NCI-H460 (cell line): ENCODE measurements at regions not wholly inside any gene's neighbourhood (a gene's known extent, or its start where the extent isn't known, plus 50 kb on each side); places are given as distances from the start of the nearest gene placed in this dataset.

ENCODE experiments used
- DNase-seq: peaks from one replicate; pipeline ENCODE4 v3.0.0-alpha.2; 2016; ENCODE audit warnings: low read depth; ENCODE audit errors: extremely low read depth

DNA sequence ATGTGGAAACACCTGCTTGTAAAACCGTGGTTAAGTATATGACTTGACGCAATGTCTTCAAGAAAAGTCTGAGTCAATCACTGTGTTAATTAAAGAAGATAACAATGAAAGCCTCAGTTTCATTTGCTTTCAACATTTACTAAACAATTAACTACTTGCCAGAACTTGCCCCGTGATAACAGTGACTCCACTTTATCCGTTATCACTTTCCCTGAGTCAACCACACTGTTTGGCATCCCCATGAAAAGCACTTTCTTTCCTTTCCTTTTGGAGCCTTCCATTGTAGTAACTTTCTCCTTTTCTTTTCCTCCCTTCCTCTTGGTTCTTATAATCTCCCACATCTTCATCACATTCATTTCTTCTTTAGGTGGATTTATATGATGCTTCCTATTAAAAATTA, 435.1 kb upstream of the GOT2 start:
- DNase-seq, result no peak

DNA sequence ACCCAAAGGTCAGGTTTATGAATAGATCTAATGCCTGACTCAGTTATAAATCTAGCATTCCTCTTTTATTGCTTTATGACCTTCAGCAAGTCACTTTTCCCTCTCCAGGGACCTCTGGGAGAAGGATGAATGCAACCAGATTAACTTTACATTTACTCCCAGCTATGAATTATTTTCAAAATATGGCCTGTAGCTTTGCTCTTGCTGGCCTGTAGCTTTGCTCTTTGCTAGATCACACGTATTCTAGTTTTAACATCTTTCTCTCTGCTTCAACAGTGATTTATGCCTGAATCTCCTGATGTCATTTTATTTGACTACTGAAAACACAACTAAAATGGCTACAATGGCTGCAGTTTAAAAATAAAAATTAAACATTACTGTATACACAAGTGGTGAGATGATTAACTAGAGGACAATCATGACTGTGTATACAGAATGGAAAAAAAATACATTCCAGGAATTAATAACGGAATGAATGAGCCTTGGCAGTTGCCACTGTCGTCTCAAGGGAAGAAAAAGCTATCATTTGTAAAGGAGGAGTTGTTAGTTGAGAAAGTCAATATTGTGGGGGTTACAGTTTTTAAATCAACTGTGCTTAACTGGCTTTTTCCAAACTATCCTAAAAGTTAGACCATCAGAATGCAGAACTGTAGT, 434.5 kb upstream of the GOT2 start:
- DNase-seq, result no peak

DNA sequence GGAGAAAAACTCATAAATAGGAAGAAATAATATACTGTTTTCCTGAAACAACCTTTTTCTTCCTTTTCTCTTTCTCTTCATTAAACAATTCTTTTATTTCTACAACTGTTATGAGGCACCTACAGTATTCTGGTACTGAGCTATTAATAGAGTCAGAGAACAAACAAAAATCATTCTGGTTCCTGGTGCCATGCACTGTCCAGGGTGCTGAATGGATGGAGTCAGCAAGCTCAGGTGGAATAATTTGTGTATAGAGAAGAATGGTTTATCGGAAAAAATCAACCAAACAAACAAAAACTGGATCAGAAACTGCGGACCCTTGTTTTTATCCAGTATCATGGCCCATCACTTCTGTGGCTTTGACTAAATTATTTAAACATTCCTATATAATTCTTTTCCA, 430.3 kb upstream of the GOT2 start:
- DNase-seq, result peak; percentile 43

- DNase-seq, result no peak
Observed at GRCh38 chr16:59163371-59164055, 429.4 kb upstream of the GOT2 start.

- DNase-seq, result no peak
Observed at GRCh38 chr16:59161679-59162078, 427.6 kb upstream of the GOT2 start.

- DNase-seq, result no peak
Observed at GRCh38 chr16:59154295-59154694, 420.2 kb upstream of the GOT2 start.

- no peak for DNase-seq
Observed at GRCh38 chr16:59148769-59149155, 414.6 kb upstream of the GOT2 start.

GRCh38 chr16:59148056-59148768, 414.1 kb upstream of the GOT2 start:
- DNase-seq, result no peak

- no peak for DNase-seq
Observed at GRCh38 chr16:59146140-59146539, 412.0 kb upstream of the GOT2 start.

- DNase-seq, result no peak
Observed at GRCh38 chr16:59144841-59145240, 410.7 kb upstream of the GOT2 start.

- no peak for DNase-seq
Observed at GRCh38 chr16:59144326-59144725, 410.2 kb upstream of the GOT2 start.

- DNase-seq, result no peak
Observed at GRCh38 chr16:59126486-59126885, 392.4 kb upstream of the GOT2 start.

- no peak for DNase-seq
Observed at GRCh38 chr16:59124056-59124455, 389.9 kb upstream of the GOT2 start.

DNA sequence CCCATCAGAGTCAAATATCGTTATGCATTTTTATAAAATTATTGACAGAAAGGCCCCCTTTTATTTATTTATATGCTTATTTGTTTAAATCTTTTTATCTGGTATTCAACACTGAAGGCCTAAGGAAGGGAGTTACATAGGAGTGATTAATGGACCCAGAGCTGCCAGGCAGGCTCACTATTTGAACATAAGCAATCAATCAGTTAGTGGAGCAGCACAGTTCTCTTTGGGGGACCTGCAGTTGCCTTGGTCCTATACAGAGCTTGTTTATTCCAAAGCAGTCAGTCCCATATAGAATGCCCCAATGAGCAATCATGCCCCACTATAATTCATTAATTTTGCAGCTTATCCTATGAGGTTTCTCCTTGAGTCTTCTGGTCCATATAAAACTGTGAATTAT, 389.4 kb upstream of the GOT2 start:
- DNase-seq, result no peak

DNA sequence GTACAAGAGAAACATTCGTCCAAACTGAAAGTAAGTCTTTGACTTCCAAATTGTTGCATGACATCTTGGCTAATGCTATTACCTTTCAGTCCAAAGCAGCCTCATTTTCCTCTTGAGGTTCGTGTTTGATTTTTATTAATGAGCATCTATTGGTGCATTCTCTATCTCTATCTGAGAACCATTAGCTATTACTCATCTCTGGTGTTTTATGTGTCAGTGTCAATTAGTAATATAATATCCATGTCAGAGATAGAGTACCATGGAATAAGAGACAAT, 388.1 kb upstream of the GOT2 start:
- no peak for DNase-seq

- no peak for DNase-seq
Observed at GRCh38 chr16:59121411-59122261, 387.5 kb upstream of the GOT2 start.

DNA sequence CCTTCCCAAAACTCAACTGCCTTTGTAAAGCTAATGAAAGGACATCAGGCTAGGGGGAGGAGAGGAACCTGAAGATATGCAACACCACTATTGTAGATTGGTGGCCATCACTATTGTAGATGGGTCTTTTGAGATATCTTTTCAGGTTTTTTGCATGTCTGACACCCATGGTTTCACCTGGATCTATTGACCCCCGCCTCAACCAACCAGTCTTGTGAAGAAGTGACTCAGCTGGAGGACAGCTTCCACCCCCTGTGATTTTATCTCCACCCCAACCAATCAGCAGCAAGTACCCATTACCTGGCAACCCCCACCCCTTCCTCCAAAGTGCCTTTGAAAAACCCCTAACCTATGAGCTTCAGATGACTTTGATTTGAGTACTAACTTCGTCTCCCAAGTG, 382.6 kb upstream of the GOT2 start:
- DNase-seq, result no peak

DNA sequence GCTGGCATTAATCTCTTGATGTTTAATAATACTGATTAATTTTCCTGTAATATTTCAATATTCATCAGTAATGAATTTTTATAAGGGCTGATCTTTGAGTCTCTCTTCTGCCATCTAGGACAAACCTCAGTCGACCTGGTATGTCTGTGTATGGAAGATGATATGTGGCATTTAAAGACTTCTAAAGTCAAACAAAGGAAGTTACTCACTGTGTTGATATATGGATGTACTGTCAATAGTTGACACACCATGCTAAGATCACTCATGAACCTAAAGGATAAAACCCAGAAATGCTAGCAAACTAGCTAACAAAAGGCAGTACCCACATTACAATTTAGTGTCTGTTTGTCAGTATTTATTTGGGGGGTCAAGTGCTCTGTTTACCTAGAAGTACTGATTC, 380.7 kb upstream of the GOT2 start:
- no peak for DNase-seq

GRCh38 chr16:59113004-59113670, 379.0 kb upstream of the GOT2 start:
- DNase-seq, result no peak

DNA sequence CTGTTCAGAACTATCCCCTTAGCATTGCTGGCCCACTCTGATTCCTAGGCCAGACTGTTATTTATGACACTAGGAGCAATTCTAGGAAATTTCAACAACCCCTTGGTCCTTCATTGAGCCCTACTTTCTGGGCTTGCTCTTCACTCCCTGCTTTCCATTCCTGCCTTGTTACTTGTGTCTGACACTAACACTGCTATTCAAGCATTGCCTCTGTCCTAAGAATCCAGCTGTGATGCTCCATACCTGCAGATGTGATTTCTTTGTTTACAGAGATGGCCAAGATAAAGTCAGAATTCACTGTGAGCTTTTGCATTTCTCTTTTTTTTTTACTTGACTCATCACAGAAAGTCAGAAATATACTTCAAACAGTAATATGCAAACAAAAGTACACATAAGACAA, 377.2 kb upstream of the GOT2 start:
- DNase-seq, result no peak

- peak; percentile 4 for DNase-seq
Observed at GRCh38 chr16:59108374-59108773, 374.3 kb upstream of the GOT2 start.
